ENCODE measurements at regions not wholly inside any gene's neighbourhood (a gene's known extent, or its start where the extent isn't known, plus 50 kb on each side); places are given as distances from the start of the nearest gene placed in this dataset.

- peaks cover 3% of the 10 kb centered on the region; the same call in 1 of the 2 replicates for H3K27me3 Mint-ChIP-seq (ENCODE audit: insufficient read depth)
- no peak overlapping the region for H3K27ac Mint-ChIP-seq
- H3K4me1 Mint-ChIP-seq (ENCODE audit: low read depth), result no peaks in the 10 kb centered on the region
- H3K9me3 Mint-ChIP-seq, result peaks cover 55% of the 10 kb centered on the region
- H3K36me3 Mint-ChIP-seq (ENCODE audit: low read depth), result peaks cover 13% of the 10 kb centered on the region
- DNase-seq, result no peak
- no peak overlapping the region for H3K4me3 Mint-ChIP-seq
- TF ChIP-seq CTCF (IDR thresholded peaks at IDR 0.05), result no peak
These were observed 611.9 kb downstream of the TBC1D22A start for GRCh38 chr22:47374273-47374771.

GRCh38 chr22:47373648-47374272 is 611.3 kb downstream of the TBC1D22A start:
- Mint-ChIP-seq H3K36me3 (ENCODE audit: low read depth) (peaks cover 10% of the 10 kb centered on the region), H3K27ac (no peak overlapping the region), H3K27me3 (ENCODE audit: insufficient read depth) (peaks cover 3% of the 10 kb centered on the region; the same call in 1 of the 2 replicates), H3K9me3 (peaks cover 52% of the 10 kb centered on the region), H3K4me3 (no peak overlapping the region), H3K4me1 (ENCODE audit: low read depth) (no peaks in the 10 kb centered on the region)
- DNase-seq, result no peak
- no peak for TF ChIP-seq CTCF (IDR thresholded peaks at IDR 0.05)

GRCh38 chr22:47372596-47373385 is 610.3 kb downstream of the TBC1D22A start:
- Mint-ChIP-seq H3K9me3 (peaks cover 47% of the 10 kb centered on the region), H3K4me3 (no peak overlapping the region), H3K4me1 (ENCODE audit: low read depth) (no peaks in the 10 kb centered on the region), H3K27ac (no peak overlapping the region), H3K27me3 (ENCODE audit: insufficient read depth) (peaks cover 3% of the 10 kb centered on the region; the same call in 1 of the 2 replicates), H3K36me3 (ENCODE audit: low read depth) (peaks cover 5% of the 10 kb centered on the region; the same call in 1 of the 2 replicates)
- TF ChIP-seq CTCF (IDR thresholded peaks at IDR 0.05), result no peak
- no peak for DNase-seq

- Mint-ChIP-seq H3K9me3 (peaks cover 47% of the 10 kb centered on the region), H3K4me1 (ENCODE audit: low read depth) (no peaks in the 10 kb centered on the region), H3K4me3 (no peak overlapping the region), H3K27me3 (ENCODE audit: insufficient read depth) (peaks cover 6% of the 10 kb centered on the region; the same call in 1 of the 2 replicates), H3K27ac (no peak overlapping the region), H3K36me3 (ENCODE audit: low read depth) (peaks cover 5% of the 10 kb centered on the region; the same call in 1 of the 2 replicates)
- no peak for DNase-seq
- no peak for TF ChIP-seq CTCF (IDR thresholded peaks at IDR 0.05)
These were observed 609.7 kb downstream of the TBC1D22A start for GRCh38 chr22:47372111-47372581.

- Mint-ChIP-seq H3K27me3 (ENCODE audit: insufficient read depth) (peaks cover 6% of the 10 kb centered on the region; the same call in 1 of the 2 replicates), H3K4me1 (ENCODE audit: low read depth) (no peaks in the 10 kb centered on the region), H3K9me3 (peaks cover 47% of the 10 kb centered on the region), H3K4me3 (no peak overlapping the region), H3K27ac (no peak overlapping the region), H3K36me3 (ENCODE audit: low read depth) (peaks cover 5% of the 10 kb centered on the region; the same call in 1 of the 2 replicates)
- no peak for DNase-seq
- no peak for TF ChIP-seq CTCF (IDR thresholded peaks at IDR 0.05)
These were observed 609.0 kb downstream of the TBC1D22A start for GRCh38 chr22:47371263-47372090.
